IMR-90 (cell line): ENCODE measurements at regions not wholly inside any gene's neighbourhood (a gene's known extent, or its start where the extent isn't known, plus 50 kb on each side); places are given as distances from the start of the nearest gene placed in this dataset.

Experiments used
- ATAC-seq: fragments of 200-7000 bp; cut with Tn5 transposase; 2 replicates; pipeline ENCODE4 v1.9.1; 2020; ENCODE audit warnings: low read depth, mild to moderate bottlenecking, moderate library complexity
- BruUV-seq: library from RNA; stranded (reverse); fragments of 400-500 nt; replicated peaks from 2 replicates; lab custom pipeline; 2021; lab: Mats Ljungman, UMichigan
- CTCF ChIA-PET: fragments of 300-600 bp; formaldehyde crosslinking; extraction: SDS; loops from one replicate; lab custom pipeline; 2021; ENCODE audit warnings: antibody characterized with exemption; lab: Yijun Ruan, JAX
- POLR2A ChIA-PET: fragments of 300-600 bp; sonication (Branson Sonifier 250); formaldehyde crosslinking; loops from one replicate; lab custom pipeline; 2022; ENCODE audit warnings: antibody characterized with exemption; ENCODE audit not compliant: unreplicated experiment; lab: Charles Lee
- DNase-seq: peaks from one replicate; pipeline ENCODE4 v3.0.0; 2013
- H2AFZ ChIP-seq: replicated peaks from 2 replicates; pipeline ENCODE3; 2013; ENCODE audit warnings: low read length, mild to moderate bottlenecking; ENCODE audit not compliant: poor library complexity
- H2AK5ac ChIP-seq: 2 replicates; pipeline ENCODE4 v1.6.1; 2013; ENCODE audit warnings: low read depth, low read length, inconsistent platforms
- H2AK9ac ChIP-seq: replicated peaks from 2 replicates; pipeline ENCODE3; 2013; ENCODE audit warnings: mild to moderate bottlenecking, low read depth, low read length, moderate library complexity; ENCODE audit not compliant: poor library complexity
- H2BK120ac ChIP-seq: 2 replicates; pipeline ENCODE4 v1.6.1; 2013; ENCODE audit warnings: low read depth, low read length, inconsistent platforms
- H2BK15ac ChIP-seq: 3 replicates; pipeline ENCODE4 v1.6.1; 2013; ENCODE audit warnings: low read depth, low read length, inconsistent platforms
- H2BK20ac ChIP-seq: 2 replicates; pipeline ENCODE4 v1.6.1; 2013; ENCODE audit warnings: low read depth, mild to moderate bottlenecking, inconsistent platforms, low read length, moderate library complexity
- H2BK5ac ChIP-seq: 2 replicates; pipeline ENCODE4 v1.6.1; 2013; ENCODE audit warnings: mild to moderate bottlenecking, low read depth, low read length, inconsistent platforms; ENCODE audit not compliant: poor library complexity, severe bottlenecking
- H3K14ac ChIP-seq: replicated peaks from 2 replicates; pipeline ENCODE4 v1.6.1; 2013; ENCODE audit warnings: low read depth, low read length, inconsistent platforms
- H3K18ac ChIP-seq: 2 replicates; pipeline ENCODE4 v1.6.1; 2013; ENCODE audit warnings: low read depth, low read length, control low read depth
- H3K23ac ChIP-seq: 2 replicates; pipeline ENCODE4 v1.6.1; 2013; ENCODE audit warnings: low read depth, low read length, inconsistent platforms
- H3K27ac ChIP-seq: 2 replicates; pipeline ENCODE4 v1.5.1; 2013; ENCODE audit warnings: mild to moderate bottlenecking, control low read depth, low read length; ENCODE audit not compliant: insufficient read depth
- H3K27me3 ChIP-seq: 2 replicates; pipeline ENCODE4 v1.6.1; 2013; ENCODE audit warnings: low read length; ENCODE audit not compliant: control insufficient read depth, insufficient read depth
- H3K36me3 ChIP-seq: 2 replicates; pipeline ENCODE4 v1.6.1; 2013; ENCODE audit warnings: low read length, mixed read lengths; ENCODE audit not compliant: control insufficient read depth, insufficient read depth
- H3K4ac ChIP-seq: 2 replicates; pipeline ENCODE4 v1.6.1; 2013; ENCODE audit warnings: low read depth, low read length, inconsistent platforms
- H3K4me1 ChIP-seq: 2 replicates; pipeline ENCODE4 v1.6.1; 2013; ENCODE audit warnings: low read length, mixed read lengths; ENCODE audit not compliant: control insufficient read depth, insufficient read depth
- H3K4me2 ChIP-seq: 2 replicates; pipeline ENCODE4 v1.6.1; 2013; ENCODE audit warnings: low read depth, mild to moderate bottlenecking, control low read depth, low read length, moderate library complexity
- H3K4me3 ChIP-seq: 2 replicates; pipeline ENCODE4 v1.5.1; 2013; ENCODE audit warnings: low read depth, mild to moderate bottlenecking, control low read depth, low read length, moderate library complexity; ENCODE audit not compliant: insufficient read depth
- H3K56ac ChIP-seq: 2 replicates; pipeline ENCODE4 v1.6.1; 2013; ENCODE audit warnings: low read length, inconsistent platforms; ENCODE audit not compliant: insufficient read depth; ENCODE audit errors: extremely low read depth
- H3K79me1 ChIP-seq, 2 experiments: 2 replicates each; pipeline ENCODE4 v1.6.1; 2013; ENCODE audit warnings: low read length in 2 of 2, inconsistent platforms in 1 of 2, low read depth in 1 of 2
- H3K9ac ChIP-seq: 2 replicates; pipeline ENCODE4 v1.6.1; 2013; ENCODE audit warnings: low read depth, low read length, control low read depth
- H3K9me1 ChIP-seq: 2 replicates; pipeline ENCODE4 v1.6.1; 2013; ENCODE audit warnings: low read length, inconsistent platforms; ENCODE audit not compliant: insufficient read depth
- H3K9me3 ChIP-seq: 2 replicates; pipeline ENCODE4 v1.6.1; 2013; ENCODE audit warnings: low read length; ENCODE audit not compliant: control insufficient read depth, insufficient read depth
- H4K20me1 ChIP-seq: 2 replicates; pipeline ENCODE4 v1.6.1; 2013; ENCODE audit warnings: low read length, inconsistent platforms; ENCODE audit not compliant: insufficient read depth
- H4K5ac ChIP-seq: 2 replicates; pipeline ENCODE4 v1.6.1; 2013; ENCODE audit warnings: mild to moderate bottlenecking, low read depth, low read length, control low read depth
- H4K8ac ChIP-seq, 2 experiments: 2 replicates each; pipeline ENCODE4 v1.6.1; 2013; ENCODE audit warnings: low read depth in 2 of 2, low read length in 2 of 2, control low read depth in 1 of 2, inconsistent platforms in 1 of 2
- H4K91ac ChIP-seq: 2 replicates; pipeline ENCODE4 v1.6.1; 2013; ENCODE audit warnings: low read depth, low read length, inconsistent platforms; ENCODE audit not compliant: insufficient read depth
- BHLHE40 ChIP-seq: fragments of 150-350 bp; IDR thresholded peaks from 2 replicates; pipeline ENCODE4 v1.6.1; 2016; ENCODE audit warnings: mild to moderate bottlenecking, low read depth, low read length
- CEBPB ChIP-seq: IDR thresholded peaks from 2 replicates; pipeline ENCODE4 v1.6.1; 2012; ENCODE audit warnings: low read depth, low read length, improper control_type of control experiment
- FOS ChIP-seq: fragments of 150-350 bp; IDR thresholded peaks from 2 replicates; pipeline ENCODE4 v1.6.1; 2016; ENCODE audit warnings: low read depth, low read length
- MAFK ChIP-seq: IDR thresholded peaks from 2 replicates; pipeline ENCODE4 v1.6.1; 2012; ENCODE audit warnings: low read depth, low read length, improper control_type of control experiment
- MAZ ChIP-seq: IDR thresholded peaks from 2 replicates; pipeline ENCODE4 v1.6.1; 2012; ENCODE audit warnings: low read depth, mild to moderate bottlenecking, low read length, improper control_type of control experiment, moderate library complexity, borderline replicate concordance
- MXI1 ChIP-seq: IDR thresholded peaks from 2 replicates; pipeline ENCODE4 v1.6.1; 2012; ENCODE audit warnings: low read depth, mild to moderate bottlenecking, low read length, moderate library complexity, borderline replicate concordance
- NFE2L2 ChIP-seq: fragments of 150-350 bp; IDR thresholded peaks from 2 replicates; pipeline ENCODE4 v1.6.1; 2016; ENCODE audit warnings: low read depth, mild to moderate bottlenecking, low read length
- POLR2A ChIP-seq: IDR thresholded peaks from 2 replicates; pipeline ENCODE4 v1.6.1; 2012; ENCODE audit warnings: mild to moderate bottlenecking, low read depth, low read length
- RAD21 ChIP-seq: IDR thresholded peaks from 2 replicates; pipeline ENCODE4 v1.6.1; 2012; ENCODE audit warnings: low read length, improper control_type of control experiment
- RCOR1 ChIP-seq: IDR thresholded peaks from 2 replicates; pipeline ENCODE4 v1.6.1; 2012; ENCODE audit warnings: mild to moderate bottlenecking, low read length, improper control_type of control experiment; ENCODE audit not compliant: insufficient replicate concordance
- RFX5 ChIP-seq: IDR thresholded peaks from 2 replicates; pipeline ENCODE4 v1.8.0; 2012; ENCODE audit warnings: low read depth, mild to moderate bottlenecking, low read length, moderate library complexity
- SMC3 ChIP-seq: fragments of 150-350 bp; IDR thresholded peaks from 2 replicates; pipeline ENCODE4 v1.6.1; 2016; ENCODE audit warnings: low read depth, mild to moderate bottlenecking, antibody characterized with exemption, low read length, moderate library complexity
- whole genome bisulfite sequencing, 2 experiments: methylation state at CpG; one replicate each; pipeline versions ENCODE4 v1.1.5 to v1.1.7; 2013; ENCODE audit warnings: missing lambda C conversion rate in 2 of 2; ENCODE audit not compliant: insufficient read length in 1 of 2; ENCODE audit errors: extremely low coverage in 2 of 2; 5-methylcytosine and 5-hydroxymethylcytosine counted together
- dilution Hi-C: fragments of 300-500 bp; cut with HindIII; formaldehyde crosslinking; loops from one replicate; pipeline ENCODE4 v1.14.3; 2018; ENCODE audit warnings: low sequenced_read_pairs; ENCODE audit not compliant: unreplicated experiment
- in situ Hi-C: fragments of 300-500 bp; cut with MboI; formaldehyde crosslinking; loops from 3 replicates; pipeline ENCODE4 v1.14.3; 2019; ENCODE audit warnings: low sequenced_read_pairs, inconsistent platforms, mixed read lengths
- intact Hi-C: fragments of 100-400 bp; cut with micrococcal nuclease; formaldehyde crosslinking; loops from 2 replicates; pipeline ENCODE4 v1.10.0; 2022
- TF ChIP-seq, protein P1 (sequence below): fragments of 150-350 bp; IDR thresholded peaks from 2 replicates; pipeline ENCODE4 v1.6.1; 2017; ENCODE audit warnings: mild to moderate bottlenecking, antibody characterized with exemption, low read length, low read depth
- TF ChIP-seq, protein P2 (sequence below): fragments of 150-350 bp; IDR thresholded peaks from 2 replicates; pipeline ENCODE4 v1.6.1; 2016; ENCODE audit warnings: low read depth, mild to moderate bottlenecking, low read length, moderate library complexity, borderline replicate concordance

DNA sequence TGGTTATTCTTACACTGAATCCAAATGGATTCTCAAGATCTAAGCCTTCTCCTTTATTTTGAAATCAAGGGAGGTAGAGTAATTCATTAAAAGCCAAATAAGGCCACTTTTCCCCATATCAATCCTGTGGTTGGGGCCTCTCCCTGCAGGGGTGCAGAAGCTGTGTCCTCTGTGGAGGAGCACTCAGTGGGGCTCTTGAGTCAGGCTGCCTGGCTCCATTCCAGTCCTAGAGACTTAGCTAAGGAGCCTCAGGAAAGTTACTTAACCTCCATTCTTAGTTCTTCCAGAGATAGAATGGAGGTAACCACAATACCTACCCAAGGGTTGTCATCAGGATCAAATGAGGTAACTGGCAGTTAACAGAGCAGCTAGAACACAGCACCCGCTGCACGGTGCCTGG is 564.3 kb downstream of the CMPK2 start:
- H3K23ac ChIP-seq: no peak overlapping the region
- no peaks in the 10 kb centered on the region for H3K36me3 ChIP-seq
- H3K4me2 ChIP-seq: no peak overlapping the region
- no peaks in the 10 kb centered on the region for H4K20me1 ChIP-seq
- H2AFZ ChIP-seq: no peak overlapping the region
- peaks cover 2% of the 10 kb centered on the region; the same call in 1 of the 2 replicates for H3K9me3 ChIP-seq
- no peak overlapping the region for H3K9ac ChIP-seq
- ChIA-PET POLR2A (no interaction called here), CTCF (no interaction called here)
- DNase-seq (no peak), ATAC-seq (no peak)
- TF ChIP-seq FOS (no peak), BHLHE40 (no peak), CEBPB (no peak), POLR2A (no peak), MXI1 (no peak), SMC3 (no peak), RCOR1 (no peak), MAZ (no peak), RAD21 (no peak), NFE2L2 (no peak), RFX5 (no peak), MAFK (no peak)
- TF ChIP-seq, protein P1, sequence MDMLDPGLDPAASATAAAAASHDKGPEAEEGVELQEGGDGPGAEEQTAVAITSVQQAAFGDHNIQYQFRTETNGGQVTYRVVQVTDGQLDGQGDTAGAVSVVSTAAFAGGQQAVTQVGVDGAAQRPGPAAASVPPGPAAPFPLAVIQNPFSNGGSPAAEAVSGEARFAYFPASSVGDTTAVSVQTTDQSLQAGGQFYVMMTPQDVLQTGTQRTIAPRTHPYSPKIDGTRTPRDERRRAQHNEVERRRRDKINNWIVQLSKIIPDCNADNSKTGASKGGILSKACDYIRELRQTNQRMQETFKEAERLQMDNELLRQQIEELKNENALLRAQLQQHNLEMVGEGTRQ: no peak
- TF ChIP-seq, protein P2, sequence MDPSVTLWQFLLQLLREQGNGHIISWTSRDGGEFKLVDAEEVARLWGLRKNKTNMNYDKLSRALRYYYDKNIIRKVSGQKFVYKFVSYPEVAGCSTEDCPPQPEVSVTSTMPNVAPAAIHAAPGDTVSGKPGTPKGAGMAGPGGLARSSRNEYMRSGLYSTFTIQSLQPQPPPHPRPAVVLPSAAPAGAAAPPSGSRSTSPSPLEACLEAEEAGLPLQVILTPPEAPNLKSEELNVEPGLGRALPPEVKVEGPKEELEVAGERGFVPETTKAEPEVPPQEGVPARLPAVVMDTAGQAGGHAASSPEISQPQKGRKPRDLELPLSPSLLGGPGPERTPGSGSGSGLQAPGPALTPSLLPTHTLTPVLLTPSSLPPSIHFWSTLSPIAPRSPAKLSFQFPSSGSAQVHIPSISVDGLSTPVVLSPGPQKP: no peak
- H3K9me1 ChIP-seq: no peaks in the 10 kb centered on the region
- no peak overlapping the region for H4K91ac ChIP-seq
- no peak overlapping the region for H2BK120ac ChIP-seq
- H4K5ac ChIP-seq: no peak overlapping the region
- no peak overlapping the region for H3K18ac ChIP-seq
- 66% methylated on average over 2 of the region's 2 CpGs; no CpG with 5 or more reads in 1 of the 2 experiments for WGBS, 2 experiments
- BruUV-seq: no TSS peak
- H3K27ac ChIP-seq: no peak overlapping the region
- no peak overlapping the region for H3K4me3 ChIP-seq
- no peaks in the 10 kb centered on the region for H3K27me3 ChIP-seq
- no peak overlapping the region for H3K4ac ChIP-seq
- no peak overlapping the region for H2BK20ac ChIP-seq
- H3K4me1 ChIP-seq: no peaks in the 10 kb centered on the region
- H2BK5ac ChIP-seq: no peak overlapping the region
- H3K56ac ChIP-seq: no peak overlapping the region
- dilution Hi-C loops: no loop called here
- H2AK9ac ChIP-seq: no peak overlapping the region
- no peak overlapping the region for H3K14ac ChIP-seq
- no peak overlapping the region for H4K8ac ChIP-seq
- in situ Hi-C loops: no loop called here
- H3K79me1 ChIP-seq: no peaks in the 10 kb centered on the region
- intact Hi-C loops: no loop called here
- no peak overlapping the region for H2AK5ac ChIP-seq
- H2BK15ac ChIP-seq: no peak overlapping the region
